Stimulated activated memory B cell treated with anti-CD40 and anti-IgM and Interleukin-4, amounts not matched to agents 10 μg/mL and 1 μg/mL and 100 μg/mL, for 72 hours (primary cell): ENCODE measurements at regions not wholly inside any gene's neighbourhood (a gene's known extent, or its start where the extent isn't known, plus 50 kb on each side); places are given as distances from the start of the nearest gene placed in this dataset.
"Not testable (repeated sequence)": the region's sequence is repeated elsewhere in the genome, so short reads cannot be mapped to it uniquely, and the experiment has no call there.

Source experiments
- ATAC-seq: fragments of 150-1000 bp; cut with Tn5 transposase; 2 replicates; pipeline ENCODE4 v1.10.0; 2021
- H3K27ac Mint-ChIP-seq: one replicate; pipeline ENCODE4 v1.8.0; 2022; ENCODE audit warnings: mild to moderate bottlenecking, mixed read lengths
- H3K27me3 Mint-ChIP-seq: one replicate; pipeline ENCODE4 v1.8.0; 2022; ENCODE audit warnings: mixed read lengths
- H3K36me3 Mint-ChIP-seq: one replicate; pipeline ENCODE4 v1.8.0; 2022; ENCODE audit warnings: mixed read lengths
- H3K4me1 Mint-ChIP-seq: one replicate; pipeline ENCODE4 v1.8.0; 2022; ENCODE audit warnings: mixed read lengths
- H3K4me3 Mint-ChIP-seq: one replicate; pipeline ENCODE4 v1.8.0; 2022; ENCODE audit warnings: mild to moderate bottlenecking, moderate library complexity, mixed read lengths
- H3K9me3 Mint-ChIP-seq: one replicate; pipeline ENCODE4 v1.8.0; 2022; ENCODE audit warnings: mixed read lengths

DNA sequence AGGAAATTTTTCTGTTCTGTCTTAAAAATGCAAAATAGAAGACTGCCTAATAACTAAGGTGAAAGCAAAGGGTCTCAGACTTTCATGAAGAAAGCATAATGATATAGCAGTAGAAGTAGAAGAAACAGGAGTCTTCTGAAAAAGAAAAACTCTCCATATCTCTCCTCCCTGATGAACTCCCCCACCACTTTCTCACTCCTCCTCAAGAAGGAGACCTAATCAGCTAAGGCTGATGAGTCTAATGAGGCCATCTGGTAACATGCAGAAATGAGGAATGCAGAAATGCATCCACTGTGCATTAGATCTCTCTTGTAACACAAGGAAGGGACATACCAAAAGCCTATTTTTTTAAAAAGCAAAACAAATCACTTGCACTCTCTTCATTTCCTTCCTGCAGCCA is 273.7 kb upstream of the UBE2E3 start:
- Mint-ChIP-seq H3K4me3 (no peak overlapping the region), H3K4me1 (no peaks in the 10 kb centered on the region), H3K27me3 (peaks cover 8% of the 10 kb centered on the region), H3K27ac (no peak overlapping the region), H3K36me3 (no peaks in the 10 kb centered on the region), H3K9me3 (no peaks in the 10 kb centered on the region)
- no peak for ATAC-seq

DNA sequence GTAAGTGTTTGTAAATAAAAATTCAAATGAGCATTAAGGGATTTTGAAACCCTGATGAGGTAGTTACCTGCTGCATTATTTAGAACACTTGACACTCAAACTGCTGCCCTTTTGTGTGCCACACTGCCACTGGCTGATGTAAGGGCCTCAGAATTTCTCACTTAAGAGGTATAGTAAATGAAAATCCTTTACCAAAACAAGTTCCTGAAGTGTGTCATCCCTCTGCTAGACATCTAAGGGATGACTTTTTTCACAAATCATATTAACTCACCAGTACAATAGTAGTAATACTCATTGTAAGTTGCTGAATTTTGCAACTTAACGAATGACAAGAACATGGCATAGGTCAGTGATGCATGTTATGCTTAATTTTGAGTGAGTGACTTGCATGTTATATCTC is 274.9 kb upstream of the UBE2E3 start:
- no peak for ATAC-seq
- no peaks in the 10 kb centered on the region for H3K36me3 Mint-ChIP-seq
- no peak overlapping the region for H3K4me3 Mint-ChIP-seq
- H3K27ac Mint-ChIP-seq: no peak overlapping the region
- H3K4me1 Mint-ChIP-seq: no peaks in the 10 kb centered on the region
- H3K9me3 Mint-ChIP-seq: no peaks in the 10 kb centered on the region
- peaks cover 8% of the 10 kb centered on the region for H3K27me3 Mint-ChIP-seq

GRCh38 chr2:180705122-180705521 is 275.3 kb upstream of the UBE2E3 start:
- Mint-ChIP-seq H3K4me3 (no peak overlapping the region), H3K4me1 (no peaks in the 10 kb centered on the region), H3K9me3 (no peaks in the 10 kb centered on the region), H3K27me3 (peaks cover 8% of the 10 kb centered on the region), H3K36me3 (no peaks in the 10 kb centered on the region), H3K27ac (no peak overlapping the region)
- ATAC-seq: no peak

DNA sequence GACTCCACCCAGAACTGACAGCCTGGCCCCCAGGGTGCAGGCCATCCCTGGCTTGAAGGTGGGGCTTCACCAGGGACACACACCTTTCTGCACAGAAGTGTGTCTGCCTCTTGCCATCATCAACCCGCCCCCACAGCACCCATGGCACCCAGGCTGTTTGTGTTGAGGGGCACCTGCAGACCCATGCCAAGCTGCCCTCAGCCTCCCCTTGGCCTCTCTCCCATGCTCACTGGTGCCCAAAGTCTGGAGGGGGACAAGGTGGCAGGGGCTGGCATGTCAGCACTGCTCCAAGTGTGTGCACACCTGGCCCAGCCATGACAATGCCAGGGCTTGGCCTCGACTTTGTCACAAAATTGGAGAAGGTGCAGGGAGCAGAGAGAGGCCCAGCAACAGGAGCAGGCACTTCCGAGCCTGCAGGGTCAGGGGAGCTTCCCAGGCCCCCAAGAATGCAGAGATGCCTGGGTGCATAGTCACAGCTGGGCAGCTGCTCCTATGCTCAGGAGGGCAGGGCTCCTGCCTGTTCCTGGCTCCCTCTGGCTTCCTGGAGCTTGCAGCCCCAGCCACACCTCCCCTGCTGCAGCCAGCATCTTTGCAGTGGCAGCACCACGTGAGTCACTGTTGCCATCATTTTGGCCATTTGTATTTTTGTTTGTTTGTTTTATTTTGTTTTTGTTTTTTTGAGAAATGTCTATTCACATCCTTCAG is 280.6 kb upstream of the UBE2E3 start:
- H3K4me3 Mint-ChIP-seq: no peak overlapping the region
- H3K27me3 Mint-ChIP-seq: no peaks in the 10 kb centered on the region
- no peaks in the 10 kb centered on the region for H3K4me1 Mint-ChIP-seq
- peak; percentile 39 for ATAC-seq
- no peaks in the 10 kb centered on the region for H3K36me3 Mint-ChIP-seq
- H3K27ac Mint-ChIP-seq: no peak overlapping the region
- no peaks in the 10 kb centered on the region for H3K9me3 Mint-ChIP-seq

DNA sequence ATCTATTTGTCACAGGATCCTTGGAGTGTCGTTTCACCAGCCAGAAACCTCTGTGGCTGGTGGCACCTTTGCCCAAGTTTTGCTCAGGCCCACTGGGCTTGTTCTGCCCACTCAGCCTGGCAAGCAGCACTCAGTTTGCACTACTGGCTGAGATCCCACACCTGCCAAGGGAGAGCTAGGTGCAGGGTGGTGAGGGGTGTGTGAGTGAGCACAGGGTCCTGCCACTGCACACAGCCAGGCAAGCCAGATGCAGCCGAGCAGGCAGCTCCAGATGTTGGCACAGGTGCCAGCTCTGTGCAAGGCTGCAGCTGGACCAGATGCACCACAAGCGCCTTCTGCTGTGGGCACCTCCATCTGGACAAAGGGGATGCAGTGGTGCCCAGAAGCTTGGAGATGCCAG is 281.7 kb upstream of the UBE2E3 start:
- ATAC-seq: peak; percentile 43
- H3K27me3 Mint-ChIP-seq: no peaks in the 10 kb centered on the region
- no peaks in the 10 kb centered on the region for H3K36me3 Mint-ChIP-seq
- H3K4me1 Mint-ChIP-seq: no peaks in the 10 kb centered on the region
- no peak overlapping the region for H3K4me3 Mint-ChIP-seq
- no peaks in the 10 kb centered on the region for H3K9me3 Mint-ChIP-seq
- no peak overlapping the region for H3K27ac Mint-ChIP-seq

GRCh38 chr2:180695586-180696401 is 284.6 kb upstream of the UBE2E3 start:
- no peak overlapping the region for H3K4me3 Mint-ChIP-seq
- ATAC-seq: no peak
- no peaks in the 10 kb centered on the region for H3K4me1 Mint-ChIP-seq
- H3K27ac Mint-ChIP-seq: no peak overlapping the region
- H3K27me3 Mint-ChIP-seq: peaks cover 2% of the 10 kb centered on the region
- H3K36me3 Mint-ChIP-seq: no peaks in the 10 kb centered on the region
- no peaks in the 10 kb centered on the region for H3K9me3 Mint-ChIP-seq

DNA sequence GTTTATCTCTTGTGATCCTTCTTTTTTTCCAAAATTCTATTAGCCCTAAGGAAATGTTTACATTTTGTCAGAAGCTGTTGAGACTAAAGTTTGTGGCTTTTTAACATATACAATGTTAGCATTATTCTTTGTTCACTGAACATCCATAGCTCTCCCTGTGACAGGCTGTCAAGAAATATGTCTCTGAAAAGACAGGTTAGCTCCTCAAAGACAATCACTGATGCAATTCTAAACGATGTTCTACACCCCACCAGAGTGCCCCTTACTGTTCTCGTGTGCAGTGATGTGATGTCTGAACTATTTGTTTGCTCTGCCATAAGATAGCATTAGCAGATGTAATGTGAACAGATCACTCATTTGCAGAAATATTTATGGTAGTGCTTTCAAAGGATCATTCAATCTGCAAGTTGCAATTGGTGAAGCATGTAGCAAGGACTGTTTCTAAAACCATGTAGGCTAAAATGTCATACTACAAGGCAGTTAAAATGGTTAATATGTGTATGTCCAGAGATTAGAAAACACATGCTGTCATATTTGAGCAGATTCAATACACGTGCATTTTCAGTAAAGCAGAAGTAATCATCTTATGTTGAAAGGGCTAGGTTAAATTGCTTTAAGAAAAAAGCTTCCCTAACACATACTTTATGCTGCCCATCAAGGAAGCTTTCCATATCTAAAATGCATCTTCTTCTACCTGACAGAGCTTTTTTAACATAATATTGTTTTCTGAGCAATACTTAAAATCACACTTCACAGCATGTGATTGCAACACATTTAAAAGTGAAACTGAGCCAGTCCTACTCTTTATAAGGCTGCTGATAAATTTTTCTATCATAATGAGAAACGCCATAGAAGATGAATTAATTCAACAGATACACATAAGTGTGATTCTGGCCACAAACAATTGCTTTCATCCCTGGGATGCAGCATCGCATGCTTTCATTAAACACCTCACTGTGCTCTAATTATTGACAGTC is 285.7 kb upstream of the UBE2E3 start:
- Mint-ChIP-seq H3K27me3 (peaks cover 7% of the 10 kb centered on the region), H3K4me1 (no peaks in the 10 kb centered on the region), H3K9me3 (no peaks in the 10 kb centered on the region), H3K27ac (no peak overlapping the region), H3K36me3 (no peaks in the 10 kb centered on the region), H3K4me3 (no peak overlapping the region)
- ATAC-seq: no peak

DNA sequence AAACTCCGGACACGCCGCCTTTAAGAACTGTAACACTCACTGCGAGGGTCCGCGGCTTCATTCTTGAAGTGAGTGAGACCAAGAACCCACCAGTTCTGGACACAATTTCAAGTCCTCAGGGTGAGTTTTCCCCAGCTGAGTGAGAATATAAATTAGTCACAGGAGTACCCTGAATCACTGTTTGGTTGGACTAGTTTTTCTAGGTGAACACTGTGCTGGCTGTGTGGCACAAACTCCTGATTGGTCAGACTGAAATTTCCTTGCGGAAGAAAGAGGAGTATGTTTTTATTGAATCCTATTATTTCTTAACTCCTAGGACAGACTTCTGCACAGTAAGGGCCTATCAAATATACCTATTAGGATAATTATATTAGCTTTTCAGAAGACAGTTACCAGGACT is 288.1 kb upstream of the UBE2E3 start:
- Mint-ChIP-seq H3K4me3 (no peak overlapping the region), H3K27ac (no peak overlapping the region), H3K4me1 (no peaks in the 10 kb centered on the region), H3K27me3 (peaks cover 7% of the 10 kb centered on the region), H3K9me3 (no peaks in the 10 kb centered on the region), H3K36me3 (no peaks in the 10 kb centered on the region)
- ATAC-seq: no peak

DNA sequence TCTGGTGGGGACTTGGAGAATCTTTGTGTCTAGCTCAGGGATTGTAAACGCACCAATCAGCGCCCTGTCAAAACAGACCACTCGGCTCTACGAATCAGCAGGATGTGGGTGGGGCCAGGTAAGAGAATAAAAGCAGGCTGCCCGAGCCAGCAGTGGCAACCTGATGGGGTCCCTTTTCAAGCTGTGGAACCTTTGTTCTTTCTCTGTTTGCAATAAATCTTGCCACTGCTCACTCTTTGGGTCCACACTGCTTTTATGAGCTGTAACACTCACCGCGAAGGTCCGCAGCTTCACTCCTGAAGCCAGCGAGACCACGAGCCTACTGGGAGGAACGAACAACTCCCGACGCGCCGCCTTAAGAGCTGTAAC is 288.6 kb upstream of the UBE2E3 start:
- not testable (repeated sequence) for H3K9me3 Mint-ChIP-seq, ATAC-seq, H3K36me3 Mint-ChIP-seq, H3K4me3 Mint-ChIP-seq, H3K27ac Mint-ChIP-seq, H3K4me1 Mint-ChIP-seq, H3K27me3 Mint-ChIP-seq

DNA sequence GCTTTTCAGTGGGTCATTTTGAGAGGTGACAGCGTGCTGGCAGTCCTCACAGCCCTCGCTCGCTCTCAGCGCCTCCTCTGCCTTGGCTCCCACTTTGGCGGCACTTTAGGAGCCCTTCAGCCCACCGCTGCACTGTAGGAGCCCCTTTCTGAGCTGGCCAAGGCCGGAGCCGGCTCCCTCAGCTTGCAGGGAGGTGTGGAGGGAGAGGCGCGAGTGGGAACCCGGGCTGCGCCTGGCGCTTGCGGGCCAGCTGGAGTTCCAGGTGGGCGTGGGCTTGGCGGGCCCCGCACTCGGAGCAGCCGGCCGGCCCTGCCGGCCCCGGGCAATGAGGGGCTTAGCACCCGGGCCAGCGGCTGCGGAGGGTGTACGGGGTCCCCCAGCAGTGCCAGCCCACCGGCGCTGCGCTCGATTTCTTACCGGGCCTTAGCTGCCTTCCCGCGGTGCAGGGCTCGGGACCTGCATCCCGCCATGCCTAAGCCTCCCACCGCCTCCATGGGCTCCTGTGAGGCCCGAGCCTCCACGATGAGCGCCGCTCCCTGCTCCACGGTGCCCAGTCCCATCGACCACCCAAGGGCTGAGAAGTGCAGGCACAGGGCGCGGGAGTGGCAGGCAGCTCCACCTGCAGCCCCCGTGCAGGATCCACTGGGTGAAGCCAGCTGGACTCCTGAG is 289.1 kb upstream of the UBE2E3 start:
- not testable (repeated sequence) for H3K4me3 Mint-ChIP-seq, H3K27ac Mint-ChIP-seq, H3K27me3 Mint-ChIP-seq, H3K36me3 Mint-ChIP-seq, H3K4me1 Mint-ChIP-seq, ATAC-seq, H3K9me3 Mint-ChIP-seq

DNA sequence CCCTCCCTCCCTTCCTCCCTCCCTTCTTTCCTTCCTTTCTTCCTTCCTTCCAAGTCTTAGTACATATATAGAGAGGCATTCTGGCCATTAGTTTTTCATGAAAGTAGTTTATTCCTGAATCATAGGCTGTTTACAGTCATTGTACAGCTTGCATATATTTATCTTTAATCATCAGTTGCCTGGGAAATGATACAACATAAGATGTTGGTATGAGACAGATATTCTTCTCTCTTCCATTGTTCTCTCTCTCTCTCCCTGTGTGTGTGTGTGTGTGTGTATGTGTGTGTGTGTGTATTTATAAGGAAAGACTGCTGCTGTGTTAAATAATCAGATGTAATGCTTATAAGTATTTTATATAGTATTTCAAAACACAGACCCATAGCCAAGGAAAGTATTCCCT is 289.8 kb upstream of the UBE2E3 start:
- peaks cover 7% of the 10 kb centered on the region for H3K27me3 Mint-ChIP-seq
- no peaks in the 10 kb centered on the region for H3K4me1 Mint-ChIP-seq
- no peaks in the 10 kb centered on the region for H3K36me3 Mint-ChIP-seq
- no peak overlapping the region for H3K4me3 Mint-ChIP-seq
- no peaks in the 10 kb centered on the region for H3K9me3 Mint-ChIP-seq
- ATAC-seq: no peak
- no peak overlapping the region for H3K27ac Mint-ChIP-seq

DNA sequence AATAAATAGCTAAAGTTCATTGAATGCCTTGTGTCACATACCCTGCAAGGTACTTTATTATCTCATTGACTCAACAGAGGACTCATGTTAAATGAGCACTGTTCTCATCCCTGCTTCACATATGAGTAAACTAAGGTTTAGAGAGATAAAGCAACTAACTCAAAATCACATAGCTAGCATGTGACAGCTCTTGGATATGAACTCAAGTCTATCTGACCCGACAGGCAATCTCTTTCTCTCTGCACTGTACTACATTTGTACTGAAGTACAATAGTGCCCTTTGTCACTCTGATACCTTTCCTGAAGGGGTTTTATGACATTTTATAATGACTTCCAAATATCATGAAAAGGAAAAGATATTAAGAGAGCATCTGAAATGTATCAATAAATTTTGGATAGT is 297.5 kb upstream of the UBE2E3 start:
- Mint-ChIP-seq H3K4me1 (no peaks in the 10 kb centered on the region), H3K36me3 (no peaks in the 10 kb centered on the region), H3K27ac (no peak overlapping the region), H3K9me3 (no peaks in the 10 kb centered on the region), H3K27me3 (peaks cover 14% of the 10 kb centered on the region), H3K4me3 (no peak overlapping the region)
- no peak for ATAC-seq

DNA sequence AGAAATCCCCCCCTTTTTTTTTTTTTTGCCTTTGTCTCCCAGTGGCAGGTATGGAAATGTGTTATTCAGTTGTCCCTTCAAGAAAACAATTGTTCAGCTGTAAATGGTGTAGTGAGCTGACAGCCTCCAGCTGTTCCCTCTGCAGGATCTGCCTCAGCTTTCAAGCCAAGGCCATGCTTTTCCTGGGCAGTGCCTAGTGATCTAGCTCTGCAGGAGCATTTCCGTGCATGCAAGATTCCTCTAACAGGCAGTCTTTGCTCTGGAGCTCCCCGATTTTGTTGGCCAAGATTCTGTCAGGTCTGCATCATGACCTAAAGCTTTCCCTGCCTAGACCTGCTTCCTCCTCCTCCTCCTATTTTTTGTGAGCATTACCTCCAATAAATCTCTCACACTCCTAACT is 300.7 kb upstream of the UBE2E3 start:
- Mint-ChIP-seq H3K4me3 (no peak overlapping the region), H3K27ac (no peak overlapping the region), H3K36me3 (no peaks in the 10 kb centered on the region), H3K27me3 (peaks cover 16% of the 10 kb centered on the region), H3K4me1 (no peaks in the 10 kb centered on the region), H3K9me3 (no peaks in the 10 kb centered on the region)
- ATAC-seq: no peak

DNA sequence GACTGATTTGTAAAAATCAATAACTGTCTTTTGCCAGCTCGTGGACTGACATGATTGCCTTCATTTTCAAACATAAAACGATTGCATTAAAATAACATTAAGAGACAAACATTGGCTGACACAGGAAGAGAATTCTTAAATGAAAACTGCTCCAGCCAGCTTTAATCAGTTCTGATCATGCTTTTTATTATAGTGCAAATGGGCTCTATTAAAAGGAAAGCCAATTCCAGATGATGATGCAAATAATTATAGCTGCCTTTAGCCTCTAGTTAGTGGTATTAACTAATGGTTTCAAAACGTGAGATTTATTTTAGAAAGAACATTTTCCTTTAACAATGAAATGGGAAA is 301.8 kb upstream of the UBE2E3 start:
- no peaks in the 10 kb centered on the region for H3K9me3 Mint-ChIP-seq
- no peak overlapping the region for H3K4me3 Mint-ChIP-seq
- H3K27ac Mint-ChIP-seq: no peak overlapping the region
- no peaks in the 10 kb centered on the region for H3K36me3 Mint-ChIP-seq
- no peak for ATAC-seq
- H3K27me3 Mint-ChIP-seq: peaks cover 24% of the 10 kb centered on the region
- no peaks in the 10 kb centered on the region for H3K4me1 Mint-ChIP-seq
